ENCODE measurements at regions not wholly inside any gene's neighbourhood (a gene's known extent, or its start where the extent isn't known, plus 50 kb on each side); places are given as distances from the start of the nearest gene placed in this dataset.
A peak's percentile ranks its signal among the peaks of the same experiment; 100 is the strongest.
"Not testable (repeated sequence)": the region's sequence is repeated elsewhere in the genome, so short reads cannot be mapped to it uniquely, and the experiment has no call there.

DNA sequence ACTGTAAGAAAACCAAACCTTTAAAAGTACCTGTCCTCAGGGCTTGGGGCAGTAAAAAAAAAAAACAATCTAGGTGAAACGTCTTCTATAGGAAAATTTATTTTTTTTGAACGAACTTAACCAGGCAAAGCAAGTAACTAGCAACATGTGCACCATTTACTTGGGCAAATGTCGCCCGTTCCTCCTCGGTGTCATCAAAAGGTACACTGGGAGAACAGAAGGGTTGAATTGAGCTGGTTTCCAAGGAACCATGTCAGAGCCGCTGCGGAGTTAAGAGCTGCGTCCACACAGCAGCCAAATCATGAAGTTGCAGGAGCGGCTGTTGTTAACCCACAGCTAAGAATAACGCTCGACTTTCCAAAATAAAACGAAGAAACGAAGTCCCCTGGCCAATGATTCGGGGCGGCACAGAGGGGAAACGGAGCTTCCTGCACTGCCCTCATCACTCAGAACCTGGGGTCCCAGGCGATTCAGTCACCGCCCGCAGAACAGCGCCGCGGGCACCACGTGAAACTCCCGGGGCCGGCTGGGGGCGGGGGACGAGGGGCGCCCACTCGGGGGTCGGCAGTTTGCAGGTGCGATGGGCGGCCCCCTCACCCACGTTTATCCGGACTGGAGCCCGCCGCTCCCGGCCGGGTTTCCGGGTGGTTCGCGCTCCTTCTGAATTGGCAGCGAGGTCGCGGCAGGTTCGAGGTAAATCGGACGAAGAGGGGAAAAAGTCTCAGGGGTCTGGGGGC, 53.6 kb upstream of the PLGLB1 start:
- H3K36me3 Mint-ChIP-seq (ENCODE audit: low read depth) = not testable (repeated sequence)

DNA sequence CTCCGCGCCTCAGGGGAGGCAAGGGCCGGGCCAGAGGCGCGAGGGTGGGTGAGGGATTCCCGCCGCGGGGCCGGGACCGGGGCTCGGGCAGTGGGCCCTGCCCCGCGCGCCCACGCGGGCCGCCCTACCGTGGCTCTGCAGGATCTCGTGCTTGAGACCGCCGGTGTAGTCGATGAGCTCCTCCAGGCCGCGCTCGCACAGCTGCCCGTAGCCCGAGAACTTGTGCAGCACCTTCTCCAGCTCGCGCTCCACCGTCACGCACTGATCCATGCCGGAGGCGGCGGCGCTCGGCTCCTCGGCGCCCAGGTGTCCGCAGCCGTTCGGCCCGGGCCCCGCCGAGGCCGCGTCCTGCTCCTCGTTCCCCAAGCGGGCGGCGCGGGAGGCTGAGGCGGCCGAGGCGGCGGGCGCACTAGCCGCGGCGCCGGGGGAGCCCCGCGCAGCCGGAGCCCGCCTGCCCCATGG, 54.2 kb upstream of the PLGLB1 start:
- peak overlapping the region; percentile 72 for H3K4me3 Mint-ChIP-seq
- peak overlapping the region; percentile 78 for H3K27ac Mint-ChIP-seq
- H3K27me3 Mint-ChIP-seq; H3K36me3 Mint-ChIP-seq (ENCODE audit: low read depth); H3K9me3 Mint-ChIP-seq; H3K4me1 Mint-ChIP-seq (ENCODE audit: low read depth); POLR2A ChIA-PET; intact Hi-C loops (cut with micrococcal nuclease); CTCF ChIA-PET: not testable (repeated sequence)
- ATAC-seq (peak; percentile 24), DNase-seq (peak; percentile 72)

More for the DNA sequence above, 53.6 kb upstream of the PLGLB1 start:
- ATAC-seq; H3K27me3 Mint-ChIP-seq; intact Hi-C loops (cut with micrococcal nuclease); CTCF ChIA-PET; H3K9me3 Mint-ChIP-seq; POLR2A ChIA-PET: not testable (repeated sequence)
- Mint-ChIP-seq H3K27ac (peak overlapping the region; percentile 90), H3K4me3 (peak overlapping the region; percentile 95), H3K4me1 (ENCODE audit: low read depth) (peaks cover 10% of the 10 kb centered on the region)
- DNase-seq = peak; percentile 57

DNA sequence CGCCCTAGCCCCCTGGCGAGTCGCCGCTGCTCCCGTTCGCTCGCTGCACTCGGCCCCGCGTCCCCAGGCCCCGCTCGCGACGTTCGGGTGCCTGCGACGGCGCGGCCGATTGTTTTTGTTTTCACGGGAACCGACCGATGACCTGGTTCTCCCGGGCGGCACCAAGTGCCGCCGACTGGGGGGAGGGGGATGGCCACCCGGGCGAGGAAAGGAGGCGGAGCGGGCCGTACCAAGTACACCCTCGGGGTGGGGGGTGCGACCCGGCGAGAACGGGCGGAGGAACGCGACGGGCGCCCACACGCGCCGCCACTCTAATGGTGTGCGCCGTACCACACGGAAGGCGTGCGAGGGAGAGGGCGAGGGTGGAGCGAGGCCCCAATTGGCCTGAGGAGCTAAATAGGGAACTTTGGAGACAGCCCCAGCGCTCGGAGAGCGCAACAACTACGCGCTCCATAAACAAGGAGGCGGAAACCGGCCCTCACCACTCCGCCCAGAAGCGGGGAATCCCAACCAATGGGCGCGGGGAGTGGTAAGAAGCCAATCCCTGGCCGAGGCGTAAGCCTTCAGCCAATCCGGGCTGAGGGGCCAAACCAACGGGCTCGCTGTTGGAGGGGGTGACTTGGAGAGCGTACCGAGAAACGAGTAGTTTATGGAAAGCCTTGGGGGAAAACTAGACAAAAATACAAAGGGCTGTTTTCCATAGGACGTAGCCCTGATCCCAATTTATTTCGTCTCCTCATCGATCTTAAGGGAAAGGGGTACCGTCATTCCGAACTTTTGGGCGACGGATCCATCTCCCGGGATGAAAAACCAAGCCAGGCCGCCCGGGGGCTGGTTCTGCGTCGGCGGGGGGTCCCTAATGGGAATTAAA, 54.8 kb upstream of the PLGLB1 start:
- H3K9me3 Mint-ChIP-seq; CTCF ChIA-PET; H3K4me1 Mint-ChIP-seq (ENCODE audit: low read depth); POLR2A ChIA-PET; H3K27me3 Mint-ChIP-seq; H3K36me3 Mint-ChIP-seq (ENCODE audit: low read depth); intact Hi-C loops (cut with micrococcal nuclease): not testable (repeated sequence)
- Mint-ChIP-seq H3K4me3 (peak overlapping the region; percentile 90), H3K27ac (peak overlapping the region; percentile 98)
- ATAC-seq (peak; percentile 90), DNase-seq (peak; percentile 94)

DNA sequence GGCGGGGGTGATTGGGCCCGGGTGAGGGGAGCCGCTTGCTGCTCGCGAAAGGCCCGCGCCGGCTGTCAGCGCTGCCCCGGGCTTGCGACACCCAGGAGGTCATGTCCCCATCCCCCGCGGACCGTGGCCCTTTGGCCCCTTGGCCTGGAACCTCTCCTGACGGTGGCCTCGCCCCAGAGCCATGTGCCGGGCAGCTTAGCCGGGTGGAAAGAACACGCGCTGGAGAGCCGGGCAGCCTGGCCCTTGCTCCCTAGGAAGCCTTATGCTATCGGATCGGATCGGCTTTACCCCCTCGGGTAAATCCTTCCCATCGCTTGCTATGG, 55.4 kb upstream of the PLGLB1 start:
- peak; percentile 4 for ATAC-seq
- CTCF ChIA-PET; H3K4me1 Mint-ChIP-seq (ENCODE audit: low read depth); intact Hi-C loops (cut with micrococcal nuclease); H3K36me3 Mint-ChIP-seq (ENCODE audit: low read depth); H3K27me3 Mint-ChIP-seq; DNase-seq; POLR2A ChIA-PET; H3K9me3 Mint-ChIP-seq: not testable (repeated sequence)
- Mint-ChIP-seq H3K4me3 (peak overlapping the region; percentile 90), H3K27ac (peak overlapping the region; percentile 98)

DNA sequence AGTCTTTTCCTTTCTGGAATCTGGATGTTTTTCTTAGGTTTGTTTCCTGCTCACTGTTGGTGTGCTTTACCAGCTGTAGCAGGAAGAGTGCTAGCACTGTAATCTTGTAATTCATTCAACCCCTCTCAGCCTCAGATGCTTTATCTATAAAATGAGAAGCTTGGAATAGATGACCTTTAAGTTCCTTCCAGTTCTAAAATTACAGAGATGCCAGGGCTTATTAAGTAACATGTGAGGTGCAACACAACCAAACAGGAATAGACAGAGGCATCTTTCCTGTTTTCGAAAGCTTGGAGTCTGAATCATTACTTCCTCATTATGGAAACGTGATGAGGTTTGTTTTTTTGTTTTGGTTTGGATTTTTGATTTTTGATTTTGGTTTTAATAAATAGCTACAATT, 60.1 kb upstream of the PLGLB1 start:
- H3K36me3 Mint-ChIP-seq (ENCODE audit: low read depth); H3K9me3 Mint-ChIP-seq; H3K27ac Mint-ChIP-seq; H3K4me1 Mint-ChIP-seq (ENCODE audit: low read depth); POLR2A ChIA-PET; H3K27me3 Mint-ChIP-seq; intact Hi-C loops (cut with micrococcal nuclease); DNase-seq; CTCF ChIA-PET; H3K4me3 Mint-ChIP-seq; ATAC-seq: not testable (repeated sequence)

DNA sequence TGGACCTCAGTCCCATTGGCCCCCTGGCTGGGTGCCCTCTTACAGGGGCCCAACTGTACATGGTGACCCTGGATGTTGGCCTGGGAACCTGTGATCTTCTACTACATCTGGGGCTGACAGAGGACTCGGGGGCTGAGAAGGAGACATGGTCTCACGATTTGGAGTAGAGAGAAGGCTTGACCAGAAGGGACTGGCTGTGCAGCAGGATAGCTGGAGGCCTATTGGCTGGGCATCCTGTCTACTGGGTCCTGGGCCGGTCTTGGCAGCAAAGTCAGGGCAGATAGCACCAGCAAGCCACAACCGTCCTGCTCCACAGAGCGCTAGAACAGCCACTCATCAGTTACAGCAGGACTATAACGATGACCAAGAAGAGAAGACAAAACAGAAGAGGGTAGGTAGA, 66.4 kb upstream of the PLGLB1 start:
- CTCF ChIA-PET; POLR2A ChIA-PET; H3K4me1 Mint-ChIP-seq (ENCODE audit: low read depth): not testable (repeated sequence)

DNA sequence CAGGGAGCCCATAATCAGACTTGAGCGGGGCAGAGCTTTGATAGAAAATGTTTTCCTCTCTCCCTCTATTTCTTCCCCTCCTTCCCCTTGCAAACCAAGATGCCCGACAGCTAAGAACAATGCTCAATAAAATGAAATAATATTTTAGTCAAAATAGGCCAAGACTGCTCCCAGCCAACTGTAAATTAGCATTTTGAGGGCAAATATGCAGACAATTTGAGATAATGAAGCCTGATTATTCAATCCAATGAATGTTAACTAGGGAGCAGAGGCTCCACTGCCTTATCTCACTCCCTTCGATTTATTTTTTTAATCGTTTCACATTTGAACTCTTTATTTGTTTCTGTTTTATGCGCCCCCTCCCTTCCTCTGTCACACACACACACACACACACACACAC, 67.8 kb upstream of the PLGLB1 start:
- H3K4me1 Mint-ChIP-seq (ENCODE audit: low read depth); POLR2A ChIA-PET; CTCF ChIA-PET; ATAC-seq; H3K27me3 Mint-ChIP-seq; DNase-seq; H3K9me3 Mint-ChIP-seq; intact Hi-C loops (cut with micrococcal nuclease); H3K36me3 Mint-ChIP-seq (ENCODE audit: low read depth); H3K27ac Mint-ChIP-seq; H3K4me3 Mint-ChIP-seq: not testable (repeated sequence)

More for the DNA sequence above, 66.4 kb upstream of the PLGLB1 start:
- H3K27ac Mint-ChIP-seq; intact Hi-C loops (cut with micrococcal nuclease); DNase-seq; H3K4me3 Mint-ChIP-seq; ATAC-seq; H3K27me3 Mint-ChIP-seq; H3K36me3 Mint-ChIP-seq (ENCODE audit: low read depth); H3K9me3 Mint-ChIP-seq: not testable (repeated sequence)

DNA sequence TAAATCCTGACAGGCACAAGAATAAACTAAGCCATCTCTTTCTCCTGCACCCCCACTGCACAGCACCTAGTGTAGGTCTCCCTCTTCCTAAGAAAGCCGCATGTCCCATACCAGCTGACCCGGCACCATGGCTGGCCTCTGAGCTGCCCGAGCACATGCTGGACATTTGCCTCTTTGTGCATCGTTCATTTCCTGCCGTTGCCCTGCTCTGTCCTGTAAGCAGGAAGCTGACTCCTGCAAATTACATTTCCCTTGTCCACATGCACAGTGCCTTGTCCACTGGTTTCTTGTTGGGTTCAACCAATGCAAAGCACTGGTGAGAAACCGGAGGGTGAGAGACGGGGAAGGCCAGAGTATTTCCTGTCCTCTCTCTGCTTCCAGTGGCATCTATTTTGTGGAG, 71.6 kb upstream of the PLGLB1 start:
- ATAC-seq, H3K4me3 Mint-ChIP-seq: not testable (repeated sequence)

DNA sequence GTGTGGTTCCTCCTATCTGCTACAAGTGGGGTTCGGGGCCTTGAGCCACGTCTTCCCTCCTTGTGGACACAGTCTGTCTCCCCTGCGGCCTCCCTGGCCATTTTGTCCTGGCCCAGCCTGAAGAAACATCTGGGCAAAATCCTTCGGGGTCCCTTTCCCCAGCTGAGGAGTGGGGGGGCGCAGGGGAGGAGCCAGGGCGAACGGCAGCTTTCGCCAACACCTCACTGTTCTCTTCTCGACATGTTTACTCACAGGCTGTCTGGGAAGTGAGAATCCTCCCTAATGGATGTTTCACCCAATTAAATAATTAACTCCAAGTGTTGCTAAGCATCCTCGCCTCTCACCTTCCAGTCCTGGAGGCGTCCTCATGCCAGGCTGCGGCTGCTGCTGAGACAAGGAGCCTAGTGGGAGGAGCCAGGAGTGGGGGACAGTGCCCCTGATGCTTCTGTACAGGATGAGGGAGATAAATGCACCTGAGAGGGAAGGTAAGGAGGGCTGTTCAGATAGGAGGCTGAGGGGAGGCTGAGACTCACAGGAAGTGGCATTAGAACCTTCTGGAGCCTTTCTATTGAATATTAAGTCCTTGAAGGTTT, 72.4 kb upstream of the PLGLB1 start:
- intact Hi-C loops (cut with micrococcal nuclease); DNase-seq; CTCF ChIA-PET; H3K9me3 Mint-ChIP-seq; H3K4me1 Mint-ChIP-seq (ENCODE audit: low read depth); H3K27me3 Mint-ChIP-seq; ATAC-seq; H3K27ac Mint-ChIP-seq; H3K36me3 Mint-ChIP-seq (ENCODE audit: low read depth); POLR2A ChIA-PET; H3K4me3 Mint-ChIP-seq: not testable (repeated sequence)

More for the DNA sequence above, 71.6 kb upstream of the PLGLB1 start:
- H3K27me3 Mint-ChIP-seq; H3K36me3 Mint-ChIP-seq (ENCODE audit: low read depth); CTCF ChIA-PET; intact Hi-C loops (cut with micrococcal nuclease); H3K27ac Mint-ChIP-seq; POLR2A ChIA-PET; H3K9me3 Mint-ChIP-seq; H3K4me1 Mint-ChIP-seq (ENCODE audit: low read depth); DNase-seq: not testable (repeated sequence)

DNA sequence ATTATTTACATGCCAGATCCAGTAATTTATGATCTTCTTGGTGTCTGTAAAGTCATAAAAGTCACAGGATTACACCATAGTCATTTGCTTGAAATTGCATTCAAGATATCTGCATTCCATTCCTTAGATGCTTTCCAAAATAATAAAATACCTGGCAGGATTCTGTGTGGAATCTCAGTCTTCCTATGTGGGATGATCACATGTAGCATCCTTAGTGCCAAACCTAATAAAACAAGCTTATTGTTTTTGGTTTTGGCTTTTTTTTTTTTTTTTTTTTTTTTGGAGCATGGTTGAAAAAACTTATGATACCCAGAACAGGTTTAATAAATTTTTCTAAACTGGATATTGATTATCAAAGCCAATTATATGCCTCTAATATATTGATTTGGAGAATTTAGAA, 74.2 kb upstream of the PLGLB1 start:
- CTCF ChIA-PET; DNase-seq; H3K4me1 Mint-ChIP-seq (ENCODE audit: low read depth); H3K27me3 Mint-ChIP-seq; H3K4me3 Mint-ChIP-seq; ATAC-seq; intact Hi-C loops (cut with micrococcal nuclease); H3K9me3 Mint-ChIP-seq; H3K36me3 Mint-ChIP-seq (ENCODE audit: low read depth); H3K27ac Mint-ChIP-seq; POLR2A ChIA-PET: not testable (repeated sequence)

DNA sequence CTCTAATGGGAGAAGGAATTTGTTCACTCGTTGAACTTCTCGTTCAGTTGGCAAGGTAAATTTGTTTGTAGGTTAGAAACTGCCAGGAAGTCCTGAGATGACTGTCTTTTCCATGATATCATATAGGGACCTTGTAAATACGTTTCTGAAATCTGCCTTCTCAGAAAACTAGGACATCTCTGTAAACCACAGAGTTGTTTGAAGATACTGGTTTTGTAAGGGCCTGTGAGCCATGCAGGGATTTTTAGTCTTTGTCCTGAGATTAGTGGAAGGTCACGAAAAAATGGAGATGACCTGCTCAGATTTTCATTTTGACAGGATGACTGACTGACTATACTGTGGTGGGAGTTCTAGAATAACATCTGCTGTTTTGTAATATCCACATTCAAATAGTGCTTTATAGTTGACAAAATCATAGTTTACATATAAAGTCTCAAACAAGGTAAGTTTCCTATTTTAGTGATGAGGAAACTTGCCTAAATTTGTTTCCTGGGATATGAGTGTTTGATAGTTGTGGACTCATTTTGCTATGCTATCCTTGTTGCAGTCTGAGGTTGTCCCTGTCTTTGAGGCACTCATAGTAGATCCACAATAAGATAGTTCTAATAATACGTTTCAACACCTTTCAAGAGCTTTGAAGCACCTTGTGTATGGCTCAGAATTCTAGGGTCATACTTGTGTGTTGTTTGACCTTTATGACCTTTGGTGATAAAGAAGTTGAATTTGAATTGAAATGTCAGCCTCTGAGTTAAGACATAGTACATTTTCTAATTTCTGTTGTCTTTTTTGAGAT, 107.3 kb upstream of the PLGLB1 start:
- POLR2A ChIA-PET; CTCF ChIA-PET; H3K4me1 Mint-ChIP-seq (ENCODE audit: low read depth); DNase-seq; H3K27me3 Mint-ChIP-seq; H3K36me3 Mint-ChIP-seq (ENCODE audit: low read depth); H3K9me3 Mint-ChIP-seq; intact Hi-C loops (cut with micrococcal nuclease): not testable (repeated sequence)
- peak overlapping the region; percentile 61 for H3K27ac Mint-ChIP-seq
- ATAC-seq = peak; percentile 82
- H3K4me3 Mint-ChIP-seq = peak overlapping the region; percentile 7
